ENCODE measurements at regions not wholly inside any gene's neighbourhood (a gene's known extent, or its start where the extent isn't known, plus 50 kb on each side); places are given as distances from the start of the nearest gene placed in this dataset.

DNA sequence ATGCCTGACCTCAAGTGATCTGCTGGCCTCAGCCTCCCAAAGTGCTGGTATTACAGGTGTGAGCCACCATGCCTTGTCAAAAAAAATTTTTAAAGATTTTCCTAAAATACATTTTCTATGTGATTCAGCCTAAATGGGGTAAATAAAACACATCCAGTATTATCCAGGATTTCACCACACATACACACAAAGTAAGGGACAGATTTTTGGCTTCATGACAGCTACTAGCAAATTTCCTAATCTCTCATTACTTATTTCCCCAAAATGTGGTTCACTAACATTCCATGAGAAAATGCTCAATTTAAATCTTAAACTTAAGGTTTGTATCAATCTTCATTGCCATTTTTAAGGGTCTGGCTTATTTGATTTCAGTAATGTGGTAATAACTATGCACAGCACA, 348.5 kb upstream of the INTU start:
- no peaks in the 10 kb centered on the region for H3K9me2 ChIP-seq (replicated peaks; ENCODE audit: control insufficient read depth, low read length)
- H3K27ac ChIP-seq (ENCODE audit: low read depth, low read length): no peak overlapping the region
- no peaks in the 10 kb centered on the region for H3K36me3 ChIP-seq (ENCODE audit: control insufficient read depth, low read length)
- no peaks in the 10 kb centered on the region for H3F3A ChIP-seq (ENCODE audit: control insufficient read depth, insufficient read depth)
- no peaks in the 10 kb centered on the region for H4K20me1 ChIP-seq (ENCODE audit: control insufficient read depth, insufficient read depth, low read depth, low read length)
- TF ChIP-seq CTCF (IDR thresholded peaks at IDR 0.05; ENCODE audit: low read depth, low read length, poor library complexity, severe bottlenecking): no peak
- TF ChIP-seq EZH2phosphoT487 (IDR thresholded peaks at IDR 0.05; ENCODE audit: borderline replicate concordance, low read length): no peak
- no peak overlapping the region for H3K4me2 ChIP-seq (ENCODE audit: low read length)
- no peaks in the 10 kb centered on the region for H3K4me1 ChIP-seq (ENCODE audit: control insufficient read depth, low read length)
- H3K4me3 ChIP-seq (ENCODE audit: low read length): no peak overlapping the region
- no peaks in the 10 kb centered on the region for H3K9me3 ChIP-seq (ENCODE audit: control insufficient read depth, insufficient read depth, low read length)
- no peaks in the 10 kb centered on the region for H3K27me3 ChIP-seq (ENCODE audit: control insufficient read depth, low read length)
- no peaks in the 10 kb centered on the region for H3K79me2 ChIP-seq (ENCODE audit: control insufficient read depth, low read length)

DNA sequence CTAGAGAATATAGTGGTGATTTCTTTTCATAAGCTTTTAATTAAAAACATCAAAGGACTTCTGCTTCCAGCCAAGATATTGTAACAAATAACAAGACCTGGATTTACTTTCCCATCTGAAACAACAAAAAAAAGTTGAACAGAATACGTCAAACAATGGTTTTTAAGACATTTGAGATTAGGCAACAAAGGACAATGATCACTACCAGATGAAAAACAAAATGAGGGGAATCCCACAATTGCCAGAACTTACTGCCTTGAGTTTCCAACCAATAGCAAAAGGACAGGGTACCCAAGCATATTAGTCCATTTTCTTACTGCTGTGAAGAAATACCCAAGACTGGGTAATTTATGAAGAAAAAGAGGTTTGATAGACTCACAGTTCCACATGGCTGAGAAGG, 341.4 kb upstream of the INTU start:
- no peak overlapping the region for H3K4me3 ChIP-seq (ENCODE audit: low read length)
- H3K4me2 ChIP-seq (ENCODE audit: low read length): no peak overlapping the region
- no peaks in the 10 kb centered on the region for H3F3A ChIP-seq (ENCODE audit: control insufficient read depth, insufficient read depth)
- H3K27me3 ChIP-seq (ENCODE audit: control insufficient read depth, low read length): no peaks in the 10 kb centered on the region
- no peaks in the 10 kb centered on the region for H3K4me1 ChIP-seq (ENCODE audit: control insufficient read depth, low read length)
- H4K20me1 ChIP-seq (ENCODE audit: control insufficient read depth, insufficient read depth, low read depth, low read length): no peaks in the 10 kb centered on the region
- H3K9me3 ChIP-seq (ENCODE audit: control insufficient read depth, insufficient read depth, low read length): peaks cover 6% of the 10 kb centered on the region; the same call in 1 of the 2 replicates
- TF ChIP-seq CTCF (IDR thresholded peaks at IDR 0.05; ENCODE audit: low read depth, low read length, poor library complexity, severe bottlenecking) (no peak), EZH2phosphoT487 (IDR thresholded peaks at IDR 0.05; ENCODE audit: borderline replicate concordance, low read length) (no peak)
- no peaks in the 10 kb centered on the region for H3K36me3 ChIP-seq (ENCODE audit: control insufficient read depth, low read length)
- no peaks in the 10 kb centered on the region for H3K9me2 ChIP-seq (replicated peaks; ENCODE audit: control insufficient read depth, low read length)
- H3K79me2 ChIP-seq (ENCODE audit: control insufficient read depth, low read length): no peaks in the 10 kb centered on the region
- no peak overlapping the region for H3K27ac ChIP-seq (ENCODE audit: low read depth, low read length)

DNA sequence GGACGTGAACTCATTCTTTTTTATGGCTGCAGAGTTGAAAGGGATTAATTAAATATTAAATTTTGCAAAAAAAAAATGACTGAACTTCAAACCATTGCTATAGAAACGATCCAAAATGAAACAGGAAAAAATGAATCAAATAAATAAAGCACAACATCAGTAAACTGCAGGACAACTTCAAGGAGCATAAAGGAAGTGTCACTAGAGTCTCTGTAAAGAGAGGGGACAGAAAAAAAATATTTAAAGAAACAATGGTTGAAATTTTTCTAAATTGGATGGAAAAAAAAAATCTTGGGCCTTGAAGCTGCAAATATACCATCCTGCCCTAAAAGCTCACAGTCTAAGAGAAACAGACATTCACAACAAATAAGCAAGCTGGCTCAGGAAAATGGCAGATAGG, 339.3 kb upstream of the INTU start:
- TF ChIP-seq EZH2phosphoT487 (IDR thresholded peaks at IDR 0.05; ENCODE audit: borderline replicate concordance, low read length): no peak
- TF ChIP-seq CTCF (IDR thresholded peaks at IDR 0.05; ENCODE audit: low read depth, low read length, poor library complexity, severe bottlenecking): no peak
- H3K79me2 ChIP-seq (ENCODE audit: control insufficient read depth, low read length): no peaks in the 10 kb centered on the region
- no peaks in the 10 kb centered on the region for H3K4me1 ChIP-seq (ENCODE audit: control insufficient read depth, low read length)
- H3K9me3 ChIP-seq (ENCODE audit: control insufficient read depth, insufficient read depth, low read length): peaks cover 6% of the 10 kb centered on the region; the same call in 1 of the 2 replicates
- H3K4me3 ChIP-seq (ENCODE audit: low read length): no peak overlapping the region
- H3K9me2 ChIP-seq (replicated peaks; ENCODE audit: control insufficient read depth, low read length): no peaks in the 10 kb centered on the region
- H3F3A ChIP-seq (ENCODE audit: control insufficient read depth, insufficient read depth): no peaks in the 10 kb centered on the region
- no peak overlapping the region for H3K27ac ChIP-seq (ENCODE audit: low read depth, low read length)
- H3K27me3 ChIP-seq (ENCODE audit: control insufficient read depth, low read length): no peaks in the 10 kb centered on the region
- no peaks in the 10 kb centered on the region for H3K36me3 ChIP-seq (ENCODE audit: control insufficient read depth, low read length)
- no peaks in the 10 kb centered on the region for H4K20me1 ChIP-seq (ENCODE audit: control insufficient read depth, insufficient read depth, low read depth, low read length)
- no peak overlapping the region for H3K4me2 ChIP-seq (ENCODE audit: low read length)

DNA sequence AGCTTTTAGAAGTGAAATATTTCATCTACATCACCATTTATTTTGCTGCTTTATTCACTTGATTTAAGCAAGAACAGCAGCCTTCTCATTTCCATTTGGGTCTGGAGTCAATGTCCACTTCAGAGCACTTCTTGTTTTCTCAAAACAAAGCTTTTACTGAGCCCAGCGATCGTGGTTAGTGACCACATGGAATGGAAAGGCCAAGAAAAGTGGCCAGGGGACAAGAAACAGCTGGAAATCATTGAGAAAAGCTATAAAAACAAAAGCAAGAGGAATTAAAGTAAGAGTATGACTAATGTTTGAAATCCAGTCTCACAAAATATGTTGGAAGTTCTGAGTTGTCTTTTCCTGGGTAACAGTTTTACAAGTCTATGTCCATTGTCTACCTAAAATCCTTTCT, 328.4 kb upstream of the INTU start:
- TF ChIP-seq EZH2phosphoT487 (IDR thresholded peaks at IDR 0.05; ENCODE audit: borderline replicate concordance, low read length) (no peak), CTCF (IDR thresholded peaks at IDR 0.05; ENCODE audit: low read depth, low read length, poor library complexity, severe bottlenecking) (no peak)
- Histone ChIP-seq H3K27ac (ENCODE audit: low read depth, low read length) (no peak overlapping the region), H3K27me3 (ENCODE audit: control insufficient read depth, low read length) (no peaks in the 10 kb centered on the region), H3K79me2 (ENCODE audit: control insufficient read depth, low read length) (no peaks in the 10 kb centered on the region), H3K4me2 (ENCODE audit: low read length) (no peak overlapping the region), H4K20me1 (ENCODE audit: control insufficient read depth, insufficient read depth, low read depth, low read length) (no peaks in the 10 kb centered on the region), H3F3A (ENCODE audit: control insufficient read depth, insufficient read depth) (no peaks in the 10 kb centered on the region), H3K9me3 (ENCODE audit: control insufficient read depth, insufficient read depth, low read length) (no peaks in the 10 kb centered on the region), H3K9me2 (replicated peaks; ENCODE audit: control insufficient read depth, low read length) (no peaks in the 10 kb centered on the region), H3K36me3 (ENCODE audit: control insufficient read depth, low read length) (no peaks in the 10 kb centered on the region), H3K4me3 (ENCODE audit: low read length) (no peak overlapping the region), H3K4me1 (ENCODE audit: control insufficient read depth, low read length) (no peaks in the 10 kb centered on the region)
